DMS53 (cell line): ENCODE measurements at regions not wholly inside any gene's neighbourhood (a gene's known extent, or its start where the extent isn't known, plus 50 kb on each side); places are given as distances from the start of the nearest gene placed in this dataset.

Experiments
- DNase-seq: peaks from one replicate; lab custom pipeline; 2025; lab: John Stamatoyannopoulos, UW

DNA sequence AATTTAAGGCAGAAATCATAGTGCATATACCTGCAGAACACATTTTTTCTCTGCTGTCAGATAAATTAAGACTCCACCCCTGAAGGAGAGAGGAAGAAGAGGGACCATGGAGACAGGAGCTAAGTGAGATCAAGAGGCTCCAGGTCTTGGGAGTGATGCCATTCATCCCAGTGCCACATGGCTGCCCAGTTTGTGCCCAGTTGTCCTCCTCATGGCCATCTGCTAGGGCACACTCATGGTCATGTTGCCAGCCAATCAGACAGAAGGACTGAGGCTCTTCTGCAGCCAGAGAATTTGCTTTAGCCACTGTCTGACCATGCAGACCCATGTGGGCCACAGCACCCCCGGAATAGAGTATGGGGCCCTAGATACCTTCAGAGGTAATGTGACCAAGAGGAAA, 270.5 kb upstream of the PROK2 start:
- DNase-seq, result no peak

DNA sequence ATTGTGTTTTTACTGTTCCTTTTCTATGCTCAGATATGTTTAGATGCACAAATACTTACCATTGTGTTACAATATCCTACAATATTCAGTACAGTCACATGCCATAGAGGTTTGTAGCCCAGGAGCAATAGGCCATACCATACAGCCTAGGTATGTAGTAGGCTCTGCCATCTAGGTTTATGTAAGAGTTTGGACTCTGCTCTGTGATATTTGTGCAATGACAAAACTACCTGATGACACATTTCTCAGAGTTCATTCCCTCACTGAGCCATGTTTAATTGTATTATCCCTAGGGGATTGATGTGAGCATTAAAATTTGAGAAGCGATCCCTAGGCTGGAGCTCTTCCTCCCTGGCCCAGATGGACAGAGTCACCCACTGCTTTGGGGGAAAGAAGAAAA, 270.0 kb upstream of the PROK2 start:
- no peak for DNase-seq

DNA sequence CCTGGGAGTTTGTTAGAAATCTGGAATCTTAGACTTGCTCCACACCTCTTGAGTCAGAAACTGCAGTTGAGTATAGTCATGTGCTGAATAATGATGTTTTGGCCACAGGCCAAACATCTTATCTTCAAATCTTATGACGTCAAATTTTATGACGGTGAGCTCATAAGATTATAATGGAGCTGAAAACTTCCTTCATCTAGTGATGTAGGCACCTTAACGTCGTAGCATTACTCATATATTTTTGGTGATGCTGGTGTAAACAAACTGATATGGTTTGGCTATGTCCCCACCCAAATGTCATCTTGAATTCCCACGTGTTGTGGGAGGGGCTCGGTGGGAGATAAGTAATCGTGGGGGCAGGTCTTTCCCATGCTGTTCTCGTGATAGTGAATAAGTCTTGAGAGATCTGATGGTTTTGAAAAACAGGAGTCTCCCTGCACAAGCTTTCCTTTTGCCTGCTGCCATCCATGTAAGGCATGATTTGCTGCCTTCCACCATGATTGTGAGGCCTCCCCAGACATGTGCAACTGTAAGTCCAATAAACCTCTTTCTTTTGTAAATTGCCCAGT, 268.0 kb upstream of the PROK2 start:
- no peak for DNase-seq

DNA sequence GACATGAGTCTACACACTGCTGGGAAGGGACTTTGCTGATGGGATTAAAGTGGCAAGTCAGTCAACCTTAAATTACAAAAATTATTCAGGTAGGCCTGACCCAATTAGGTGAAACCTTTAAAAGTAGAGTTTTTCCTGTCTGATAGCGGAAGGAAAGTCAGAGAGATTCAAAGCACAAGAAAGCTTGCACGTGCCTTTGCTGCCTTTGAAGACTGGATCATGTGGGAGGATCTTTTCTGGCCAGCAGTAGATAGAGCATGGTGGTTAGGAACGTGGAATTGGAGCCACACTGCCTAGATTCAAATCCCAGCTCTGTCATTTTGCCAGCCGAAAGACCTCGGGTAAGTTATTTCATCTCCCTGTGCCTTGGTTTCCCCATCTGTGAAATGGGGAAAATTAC, 265.8 kb upstream of the PROK2 start:
- no peak for DNase-seq

DNA sequence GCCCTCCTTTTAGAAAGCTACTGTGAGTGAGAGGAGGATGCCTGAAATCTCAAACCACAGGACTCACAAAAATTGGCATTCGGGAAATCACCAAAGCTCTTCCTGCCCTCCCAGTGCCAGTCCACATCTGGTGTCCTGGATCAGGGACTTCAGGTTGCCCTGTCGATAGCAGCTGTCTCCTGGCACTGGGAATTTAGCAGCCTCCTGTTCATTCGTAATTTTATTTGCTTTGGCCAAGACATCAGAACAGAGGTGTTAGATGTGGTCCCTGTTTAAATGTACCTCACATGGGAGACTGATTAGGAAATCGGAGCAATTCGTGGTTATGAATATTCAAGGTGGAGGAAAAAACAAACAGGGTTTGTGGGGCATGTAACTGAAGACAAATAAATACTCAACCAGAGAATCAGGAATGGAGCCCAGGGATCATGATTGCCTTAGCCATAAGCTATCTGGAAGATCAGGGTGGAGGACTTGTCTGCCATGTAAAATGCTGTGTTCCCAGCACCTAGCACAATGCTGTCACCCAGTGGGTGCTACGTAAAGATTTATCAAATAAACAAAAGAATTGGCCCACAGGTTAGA, 265.2 kb upstream of the PROK2 start:
- DNase-seq, result no peak

DNA sequence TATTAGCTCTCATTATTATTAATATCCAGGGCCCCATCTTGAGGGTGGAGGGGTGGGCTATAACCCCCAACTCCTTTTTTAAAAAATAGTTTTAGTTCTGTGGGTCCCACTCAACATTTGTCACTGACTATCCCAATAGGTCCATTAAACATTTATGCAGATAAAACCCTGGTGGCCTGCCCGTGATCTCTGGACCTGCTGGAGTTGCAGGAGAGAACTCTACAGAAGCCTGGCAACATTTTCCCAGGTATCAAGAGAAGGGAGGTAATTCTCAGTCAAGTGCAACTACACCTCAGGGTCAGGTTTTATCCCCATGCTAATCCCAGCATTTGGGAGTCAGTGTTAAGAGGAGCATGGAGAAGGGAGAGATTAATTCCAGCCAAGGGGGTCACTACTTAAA, 264.4 kb upstream of the PROK2 start:
- DNase-seq, result no peak

DNA sequence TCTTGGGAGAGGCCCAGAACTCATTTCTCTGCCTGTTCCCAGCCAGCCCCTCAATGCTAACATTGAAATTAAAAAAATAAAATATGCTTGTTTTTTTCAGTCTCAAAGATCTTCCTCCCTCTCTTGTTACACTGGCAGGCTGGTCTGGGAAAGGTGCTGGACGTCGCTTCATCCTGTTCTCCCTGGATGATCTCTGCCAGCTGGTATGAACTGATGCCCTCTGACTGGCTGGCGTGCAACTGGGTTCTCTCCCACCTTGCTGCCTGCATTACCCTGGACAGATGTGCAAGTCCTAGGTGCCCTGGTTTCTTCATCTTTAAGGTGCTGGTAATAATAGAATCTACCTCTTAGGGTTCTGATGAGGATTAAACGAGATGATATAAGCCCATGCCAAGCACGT, 263.9 kb upstream of the PROK2 start:
- DNase-seq, result no peak

DNA sequence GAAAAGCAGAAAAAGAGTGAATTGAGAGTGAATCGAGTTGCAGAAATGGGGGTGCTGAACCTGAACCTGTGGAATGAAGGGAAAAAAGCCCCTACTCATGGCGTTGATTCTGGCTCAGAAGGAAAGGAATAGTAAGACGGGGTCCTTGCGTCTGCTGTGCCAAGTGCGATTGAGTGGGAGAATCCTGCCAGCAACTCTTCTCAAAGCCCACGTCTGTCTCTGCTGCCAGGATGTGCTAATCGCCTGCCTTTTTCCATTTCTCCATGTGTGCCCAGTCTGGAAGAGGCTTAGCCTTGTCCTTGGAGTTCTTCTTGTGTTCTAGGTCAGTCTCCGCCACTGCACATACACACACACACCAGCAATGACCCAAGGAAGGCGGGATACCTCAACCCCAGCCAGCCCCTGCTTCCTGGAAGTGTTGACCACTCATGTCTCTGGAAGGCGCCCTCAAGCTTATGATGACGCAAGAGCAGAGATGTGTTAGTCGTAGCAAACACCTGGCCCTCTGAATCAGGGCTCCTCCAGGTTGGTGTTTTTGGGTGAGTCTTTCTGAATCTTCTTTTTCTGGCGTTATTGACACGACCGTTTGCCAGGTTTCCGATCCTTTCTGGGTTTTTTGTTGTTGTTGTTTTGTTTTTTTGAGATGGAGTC, 262.4 kb upstream of the PROK2 start:
- no peak for DNase-seq

DNA sequence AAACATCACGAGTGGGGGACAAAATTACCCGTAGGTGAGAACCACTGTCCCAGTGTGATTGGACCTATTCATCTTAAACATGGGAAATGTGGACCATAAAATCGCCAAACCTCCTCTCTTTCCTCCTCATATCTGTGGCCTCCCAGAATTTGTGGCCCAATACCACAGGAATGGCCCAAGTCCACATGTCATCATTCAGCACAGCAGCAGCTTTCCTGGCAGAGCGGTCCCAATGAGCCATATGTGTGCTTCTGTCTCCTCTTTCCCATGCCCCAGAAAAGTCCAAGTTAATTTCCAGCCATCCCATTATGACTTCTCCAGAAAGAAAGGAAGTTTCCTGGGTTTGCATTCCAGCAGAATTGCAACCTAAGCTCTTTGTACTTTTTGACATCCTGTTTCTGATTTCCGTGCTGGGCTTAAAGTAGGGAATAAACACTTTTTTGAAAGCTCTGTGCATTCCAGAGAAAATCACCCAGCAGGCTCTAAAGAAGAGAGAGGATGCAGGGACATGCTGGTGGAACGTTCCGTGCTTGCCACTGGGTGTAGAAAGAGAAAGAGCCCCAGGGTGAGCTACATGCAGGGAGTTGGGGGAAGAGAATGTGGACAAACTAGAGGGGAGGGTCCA, 259.4 kb upstream of the PROK2 start:
- no peak for DNase-seq

DNA sequence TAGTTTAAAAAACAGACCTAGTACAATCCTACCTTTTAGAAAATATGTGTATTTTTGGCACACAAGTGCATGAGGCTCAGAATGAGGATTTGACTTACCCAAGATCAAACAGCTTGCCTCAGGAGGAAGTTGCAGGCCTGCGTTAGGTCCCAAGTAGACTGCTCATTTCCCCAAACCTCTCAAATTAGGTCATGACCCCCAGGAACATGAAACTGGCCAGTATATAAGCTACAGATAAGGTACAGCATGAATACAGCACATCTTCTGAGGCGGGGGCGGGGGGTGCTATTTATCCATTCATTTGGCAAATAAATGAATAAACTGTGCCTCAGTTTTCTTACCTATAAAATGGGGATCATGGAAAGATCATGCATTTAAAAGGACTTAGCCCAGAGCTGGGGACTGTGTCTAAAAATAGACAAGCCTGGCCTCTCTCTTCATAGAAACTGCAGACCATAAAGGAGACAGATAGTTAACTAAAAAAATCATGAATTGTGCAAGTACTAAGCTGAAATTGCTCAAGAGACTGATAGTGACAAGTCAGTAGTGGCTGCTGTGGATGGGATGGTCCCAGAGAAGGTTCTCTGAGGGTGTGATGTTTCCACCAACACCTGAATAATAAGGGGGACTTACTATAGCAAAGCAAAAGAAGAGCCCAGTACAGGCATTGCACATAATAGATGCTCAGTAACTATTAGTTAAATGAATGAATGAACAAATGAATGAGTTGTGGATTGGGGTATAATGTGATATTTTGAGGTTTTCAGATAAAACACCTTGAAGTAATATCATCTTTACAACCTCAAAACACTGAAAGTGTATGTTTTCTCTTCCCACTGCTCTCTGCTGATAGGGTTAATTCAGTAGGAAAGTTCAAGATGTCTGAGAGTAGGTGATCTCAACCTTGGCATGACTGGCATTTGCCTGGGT, 258.5 kb upstream of the PROK2 start:
- DNase-seq, result no peak

DNA sequence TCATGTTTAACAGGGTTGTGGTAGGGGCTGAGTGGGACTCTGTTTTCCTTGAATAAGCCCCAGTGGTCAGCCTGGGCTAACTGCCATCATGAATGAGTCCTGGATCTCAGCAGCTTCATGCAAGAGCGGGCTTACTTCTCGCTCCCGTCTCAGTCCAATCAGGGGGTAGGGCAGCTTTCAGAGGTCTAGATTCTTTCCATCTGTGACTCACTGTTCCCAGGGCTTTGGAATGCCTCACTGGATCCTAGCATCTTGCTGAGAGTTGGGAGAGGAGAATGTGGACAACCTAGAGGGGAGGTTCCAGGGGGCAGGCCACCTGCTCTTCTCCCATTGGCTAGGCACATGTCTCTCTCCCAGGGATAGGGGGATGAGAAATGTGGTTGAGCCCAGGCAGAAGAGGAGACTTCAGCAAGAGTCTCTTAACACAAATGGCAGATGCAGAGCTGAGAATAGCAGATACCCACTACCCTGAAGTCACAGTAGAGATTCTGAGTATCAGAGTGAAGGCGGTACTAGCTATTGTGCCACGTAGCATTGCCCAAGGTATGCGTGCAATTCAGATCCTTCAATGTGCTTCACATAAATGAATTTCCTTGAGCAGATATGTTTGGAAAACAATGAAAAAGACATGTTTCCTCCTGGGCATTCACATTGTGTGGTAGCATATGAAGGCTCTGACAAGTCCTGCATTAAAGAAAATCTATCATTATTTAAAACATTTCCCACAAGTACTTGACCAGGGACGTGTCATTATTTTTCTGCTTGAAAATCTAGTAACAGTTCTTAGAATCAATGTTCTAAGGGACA, 257.7 kb upstream of the PROK2 start:
- DNase-seq, result no peak

DNA sequence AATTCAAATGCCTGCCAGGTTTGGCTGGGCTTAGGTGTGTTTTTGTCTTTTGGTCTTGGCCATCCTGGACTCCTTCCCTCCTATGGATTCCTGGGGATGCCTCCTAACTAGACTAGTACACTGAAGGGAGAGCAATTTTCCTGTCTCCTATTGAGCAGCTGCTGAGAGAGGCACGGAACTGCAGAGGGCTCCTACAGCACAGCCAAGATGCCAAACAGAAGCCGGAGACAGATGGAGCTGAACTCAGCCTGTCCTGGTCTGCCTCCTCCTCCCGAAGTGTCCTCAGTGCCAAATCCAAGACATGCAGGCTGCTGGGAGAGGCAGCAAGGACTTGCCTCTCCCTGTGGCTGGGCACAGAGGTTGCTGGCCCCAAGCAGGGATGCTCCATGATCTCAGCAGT, 256.6 kb upstream of the PROK2 start:
- no peak for DNase-seq

DNA sequence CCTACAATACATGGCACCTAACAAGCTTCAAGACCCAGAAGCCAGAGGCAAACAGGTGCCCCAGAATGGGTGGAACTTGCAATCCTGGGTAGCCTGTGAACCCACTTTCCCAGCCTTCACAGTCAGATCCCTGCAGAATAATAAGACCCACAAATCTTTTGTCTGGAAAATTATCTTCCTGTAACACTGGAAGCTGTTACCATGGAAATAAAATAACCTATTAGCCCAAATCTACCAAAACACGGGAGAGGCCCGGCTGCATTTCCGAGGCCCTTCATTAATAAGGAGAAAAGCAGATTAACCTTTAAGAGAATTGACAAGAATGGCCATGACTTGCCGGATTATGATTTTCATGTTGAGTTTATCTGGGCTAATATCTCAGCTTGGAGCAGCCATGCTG, 256.1 kb upstream of the PROK2 start:
- no peak for DNase-seq

DNA sequence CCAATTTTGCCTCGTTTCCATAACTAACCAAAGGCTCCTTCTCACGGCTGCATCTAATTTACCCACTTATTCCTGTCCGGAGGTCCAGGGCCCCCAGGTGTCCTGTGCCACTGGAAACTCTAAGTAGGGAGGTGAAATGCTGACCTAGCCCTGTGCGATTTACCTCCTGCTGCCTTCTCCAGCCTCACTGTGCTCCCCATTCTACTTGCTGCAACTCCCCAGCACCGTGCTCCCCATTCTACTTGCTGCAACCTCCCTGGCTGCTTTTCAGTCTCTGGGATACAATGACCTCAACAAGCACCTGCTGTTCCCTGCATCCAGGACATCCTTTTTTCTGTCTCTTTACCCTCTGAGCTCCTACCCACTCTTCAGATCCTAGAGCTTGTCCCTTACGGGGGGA, 254.7 kb upstream of the PROK2 start:
- no peak for DNase-seq

DNA sequence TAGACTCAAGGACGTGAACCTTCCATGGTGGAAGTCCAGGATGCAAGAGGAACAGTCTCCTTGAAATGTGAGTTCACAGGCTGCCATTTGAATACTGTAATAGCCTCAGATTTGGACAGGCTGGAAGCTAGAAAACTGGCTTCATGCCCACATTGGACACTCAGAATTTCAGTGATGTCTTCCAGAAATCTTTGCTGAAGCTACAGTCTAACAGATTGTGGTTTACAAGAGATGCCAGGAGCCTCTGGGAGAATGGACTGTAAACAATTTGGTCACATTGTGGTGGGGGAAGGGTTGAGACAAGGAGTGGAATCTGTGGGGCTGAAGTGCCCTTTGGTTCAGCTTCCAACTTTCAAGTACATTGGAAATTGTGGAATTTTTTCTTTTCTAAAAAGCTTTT, 252.0 kb upstream of the PROK2 start:
- DNase-seq, result no peak

DNA sequence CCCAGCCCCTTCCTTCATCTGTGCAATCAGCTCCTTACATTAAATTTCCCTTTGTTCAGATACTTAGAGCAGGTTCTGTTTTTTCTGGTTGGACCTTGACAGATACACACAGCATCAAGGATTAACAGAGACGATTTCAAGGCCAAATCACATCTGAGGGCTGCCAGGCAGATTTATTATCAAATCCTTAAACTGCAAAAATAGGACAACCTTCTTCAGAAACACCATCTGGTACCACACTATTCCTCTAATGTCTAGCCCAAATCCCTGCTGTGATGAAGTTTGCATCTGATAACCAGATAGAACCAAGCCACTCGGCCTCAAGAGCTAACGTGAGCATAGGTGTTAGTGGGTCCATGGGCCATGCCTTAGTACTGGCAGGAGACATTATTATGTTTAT, 250.7 kb upstream of the PROK2 start:
- no peak for DNase-seq

DNA sequence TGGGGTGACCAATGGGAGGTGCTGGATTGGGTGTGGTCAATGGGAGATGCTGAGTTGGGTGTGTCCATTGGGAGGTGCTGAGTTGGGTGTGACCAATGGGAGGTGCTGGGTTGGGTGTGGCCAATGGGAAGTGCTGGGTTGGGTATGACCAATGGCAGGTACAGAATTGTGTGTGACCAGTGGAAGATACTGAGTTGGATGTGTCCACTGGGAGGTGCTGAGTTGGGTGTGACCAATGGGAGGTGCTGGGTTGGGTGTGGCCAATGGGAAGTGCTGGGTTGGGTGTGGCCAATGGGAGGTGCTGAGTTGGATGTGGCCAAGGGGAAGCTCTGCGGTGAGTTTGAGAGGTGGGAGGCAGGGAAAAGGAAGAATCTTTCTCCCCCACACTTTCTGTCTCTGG, 250.0 kb upstream of the PROK2 start:
- DNase-seq, result no peak

DNA sequence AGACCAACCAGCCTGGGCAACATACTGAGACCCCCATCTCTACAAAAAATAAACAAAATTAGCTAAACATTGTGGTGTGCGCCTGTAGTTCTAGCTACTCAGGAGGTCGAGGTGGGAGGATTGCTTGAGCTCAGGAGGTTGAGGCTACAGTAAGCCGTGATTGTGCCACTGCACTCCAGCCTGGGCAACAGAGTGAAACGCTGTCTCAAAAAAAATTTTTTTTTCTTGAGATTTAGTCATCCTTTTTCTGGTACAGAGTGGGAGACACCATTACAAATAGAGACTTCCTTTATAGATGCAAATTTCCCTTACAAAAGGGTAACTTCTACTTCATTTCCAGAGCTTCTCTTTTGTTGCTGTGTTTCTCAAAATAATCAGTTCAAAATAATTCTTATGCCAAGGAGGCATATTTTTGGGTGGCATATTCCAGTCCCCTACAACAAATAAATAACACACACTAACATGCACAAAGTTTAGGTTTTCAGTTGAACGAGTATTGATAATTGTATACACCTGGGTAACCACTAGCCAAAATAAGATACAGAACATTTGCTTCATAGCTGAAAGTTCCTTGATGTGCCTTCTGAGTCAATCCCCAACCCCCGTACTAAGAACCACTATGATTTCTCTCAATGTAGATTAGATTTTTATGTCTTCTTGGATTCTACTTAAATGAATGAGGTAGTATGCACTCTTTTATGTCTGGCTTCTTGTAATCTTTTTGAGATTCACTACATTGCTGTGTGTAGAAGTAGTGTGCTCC, 248.9 kb upstream of the PROK2 start:
- DNase-seq, result no peak

DNA sequence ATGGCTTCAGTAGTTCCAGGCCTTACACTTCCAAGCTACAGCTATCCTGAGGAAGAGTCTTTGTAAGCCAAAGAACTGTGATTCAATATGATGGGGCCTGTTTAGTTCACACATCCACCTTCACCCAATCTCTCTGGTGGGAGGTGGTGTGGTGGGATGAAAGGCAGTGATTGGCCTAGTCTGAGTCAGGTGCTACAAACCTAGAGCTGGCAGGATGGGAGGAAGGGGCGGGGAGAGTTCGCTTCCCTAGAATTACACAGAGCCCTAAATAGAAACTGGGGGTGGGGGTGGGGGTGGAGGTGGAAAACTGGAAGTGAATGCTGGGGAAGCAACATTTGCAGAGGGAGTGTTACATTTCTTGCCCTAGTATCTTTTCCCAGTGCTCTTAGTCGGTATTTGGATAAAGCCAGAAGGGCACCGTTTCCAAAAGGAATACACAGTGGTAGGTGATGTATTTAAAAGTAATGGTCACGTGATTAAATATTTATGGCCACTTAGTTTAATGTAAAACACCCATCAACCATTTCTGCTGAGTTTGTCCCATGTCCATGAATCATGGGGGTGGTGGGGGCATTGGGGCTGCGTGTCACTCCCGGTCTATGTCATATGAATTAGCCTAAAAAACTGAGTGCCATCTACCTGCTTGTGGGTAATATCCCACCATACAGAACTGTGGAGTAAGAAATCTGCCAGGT, 247.6 kb upstream of the PROK2 start:
- no peak for DNase-seq

DNA sequence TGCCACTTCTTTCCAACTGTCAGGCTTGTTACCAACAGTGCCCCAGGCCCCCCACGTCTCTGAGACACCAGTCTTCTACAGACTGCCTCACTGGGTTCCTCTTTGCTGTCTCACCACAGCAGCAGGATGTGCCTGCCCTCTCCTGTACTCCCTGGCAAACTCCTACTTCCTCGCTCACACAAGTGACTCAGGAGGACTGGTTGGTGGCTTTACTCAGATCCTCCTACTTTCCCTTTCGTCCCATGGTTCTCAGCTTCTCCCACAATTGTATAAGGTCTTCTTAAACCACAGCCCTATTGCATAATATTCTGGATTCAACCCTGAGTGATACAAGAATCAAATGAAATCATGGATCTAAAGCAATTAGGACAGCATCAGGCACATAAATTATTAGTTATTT, 246.6 kb upstream of the PROK2 start:
- DNase-seq, result no peak
